Neuronal stem cell (in vitro differentiated cells): ENCODE measurements at regions not wholly inside any gene's neighbourhood (a gene's known extent, or its start where the extent isn't known, plus 50 kb on each side); places are given as distances from the start of the nearest gene placed in this dataset.

Experiments used
- DNase-seq: peaks from one replicate; pipeline ENCODE4 v3.0.0-alpha.2; 2013; ENCODE audit warnings: low spot score
- H2AFZ ChIP-seq: one replicate; pipeline ENCODE4 v1.6.1; 2013; ENCODE audit warnings: mild to moderate bottlenecking, low read length, inconsistent platforms
- H2AK5ac ChIP-seq: 2 replicates; pipeline ENCODE4 v1.6.1; 2013; ENCODE audit warnings: low read depth, mild to moderate bottlenecking, inconsistent platforms, low read length, moderate library complexity, mixed read lengths
- H2BK120ac ChIP-seq: 2 replicates; pipeline ENCODE4 v1.6.1; 2013; ENCODE audit warnings: low read depth, mild to moderate bottlenecking, inconsistent platforms, low read length, moderate library complexity, mixed read lengths
- H2BK12ac ChIP-seq: one replicate; pipeline ENCODE4 v1.6.1; 2013; ENCODE audit warnings: low read length, inconsistent platforms
- H2BK15ac ChIP-seq: 2 replicates; pipeline ENCODE4 v1.6.1; 2013; ENCODE audit warnings: mild to moderate bottlenecking, low read length, inconsistent platforms, mixed read lengths
- H2BK5ac ChIP-seq: one replicate; pipeline ENCODE4 v1.6.1; 2013; ENCODE audit warnings: inconsistent platforms, mild to moderate bottlenecking, low read length, moderate library complexity
- H3K14ac ChIP-seq: one replicate; pipeline ENCODE4 v1.6.1; 2013; ENCODE audit warnings: low read length, inconsistent platforms
- H3K18ac ChIP-seq: 2 replicates; pipeline ENCODE4 v1.6.1; 2013; ENCODE audit warnings: low read length, inconsistent platforms
- H3K23ac ChIP-seq: 2 replicates; pipeline ENCODE4 v1.6.1; 2013; ENCODE audit warnings: low read depth, mild to moderate bottlenecking, mixed read lengths, low read length, inconsistent platforms; ENCODE audit not compliant: poor library complexity
- H3K27ac ChIP-seq: replicated peaks from 3 replicates; pipeline ENCODE4 v1.5.1; 2013; ENCODE audit warnings: low read length, inconsistent platforms
- H3K27me3 ChIP-seq, 3 experiments: 2 replicates each; pipeline ENCODE4 v1.6.1; 2013; ENCODE audit warnings: low read length in 3 of 3, mild to moderate bottlenecking in 2 of 3, inconsistent platforms in 1 of 3, low read depth in 1 of 3, mixed read lengths in 1 of 3, moderate library complexity in 1 of 3; ENCODE audit not compliant: control insufficient read depth in 3 of 3, insufficient read depth in 3 of 3
- H3K36me3 ChIP-seq, 2 donors: replicated peaks in 1 of 2; 2 replicates each; pipeline ENCODE4 v1.6.1; 2013; ENCODE audit warnings: low read length in 2 of 2; ENCODE audit not compliant: control insufficient read depth in 2 of 2, insufficient read depth in 2 of 2
- H3K4ac ChIP-seq: 2 replicates; pipeline ENCODE4 v1.6.1; 2013; ENCODE audit warnings: inconsistent platforms, mild to moderate bottlenecking, low read length, moderate library complexity
- H3K4me1 ChIP-seq, 2 donors: 1 replicate in 1 of 2; 2 replicates in 1 of 2; pipeline ENCODE4 v1.6.1; 2013; ENCODE audit warnings: low read length in 2 of 2, low read depth in 1 of 2; ENCODE audit not compliant: control insufficient read depth in 2 of 2, insufficient read depth in 1 of 2
- H3K4me2 ChIP-seq: one replicate; pipeline ENCODE4 v1.6.1; 2013; ENCODE audit warnings: mild to moderate bottlenecking, low read length, inconsistent platforms; ENCODE audit not compliant: insufficient read depth, poor library complexity, severe bottlenecking
- H3K4me3 ChIP-seq, 2 donors: 2 replicates each; pipeline ENCODE4 v1.5.1; 2013; ENCODE audit warnings: low read length in 2 of 2, mild to moderate bottlenecking in 2 of 2, inconsistent platforms in 1 of 2, moderate library complexity in 1 of 2
- H3K79me1 ChIP-seq: one replicate; pipeline ENCODE4 v1.6.1; 2013; ENCODE audit warnings: low read depth, mild to moderate bottlenecking, inconsistent platforms, low read length, moderate library complexity
- H3K9ac ChIP-seq: one replicate; pipeline ENCODE4 v1.6.1; 2013; ENCODE audit warnings: mild to moderate bottlenecking, low read depth, low read length, inconsistent platforms; ENCODE audit not compliant: poor library complexity
- H3K9me3 ChIP-seq, 2 donors: replicated peaks in 1 of 2; 2 replicates each; pipeline versions ENCODE3 to v1.6.1; 2013; ENCODE audit warnings: low read length in 2 of 2, mild to moderate bottlenecking in 2 of 2, inconsistent platforms in 1 of 2, low read depth in 1 of 2, mixed read lengths in 1 of 2, moderate library complexity in 1 of 2; ENCODE audit not compliant: control insufficient read depth in 2 of 2, insufficient read depth in 1 of 2
- H4K8ac ChIP-seq: one replicate; pipeline ENCODE4 v1.6.1; 2013; ENCODE audit warnings: low read depth, mild to moderate bottlenecking, inconsistent platforms, low read length, moderate library complexity
- H4K91ac ChIP-seq: one replicate; pipeline ENCODE4 v1.6.1; 2013; ENCODE audit warnings: low read length, low read depth, mild to moderate bottlenecking, inconsistent platforms; ENCODE audit not compliant: poor library complexity
- WGBS, 2 donors: extraction: QIAGEN DNeasy Blood & Tissue Kit; methylation state at CpG; one replicate each; pipeline ENCODE4 v1.1.7; 2013; ENCODE audit warnings: missing lambda C conversion rate in 2 of 2, mixed read lengths in 1 of 2; ENCODE audit not compliant: insufficient read length in 2 of 2, insufficient replicate concordance in 1 of 2; ENCODE audit errors: extremely low coverage in 2 of 2; 5-methylcytosine and 5-hydroxymethylcytosine counted together

DNA sequence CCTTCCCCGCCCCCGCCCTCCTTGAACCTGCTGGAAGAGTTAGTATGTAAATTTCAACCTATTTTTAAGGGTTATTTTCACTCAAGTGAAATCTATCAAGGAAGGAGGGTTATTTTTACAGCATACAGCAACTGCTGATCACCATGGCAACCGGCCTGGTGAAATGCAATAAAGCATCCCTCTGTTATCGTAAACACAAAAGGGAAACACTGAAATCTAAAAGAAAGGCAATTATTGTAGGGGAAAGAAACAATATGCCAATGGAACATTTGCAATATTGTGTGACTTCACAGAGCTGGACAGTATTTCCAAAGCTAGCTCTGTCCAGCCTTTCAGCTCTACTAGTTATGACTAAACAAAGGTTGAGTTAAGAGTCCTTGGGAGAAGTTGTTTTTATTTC is 588.3 kb upstream of the PBX1 start:
- Histone ChIP-seq H3K4me3 (no peak overlapping the region), H3K4ac (no peak overlapping the region), H2BK15ac (no peak overlapping the region), H2BK12ac (no peak overlapping the region), H3K4me2 (no peak overlapping the region), H2AK5ac (no peak overlapping the region), H4K8ac (no peak overlapping the region), H3K36me3 (no peaks in the 10 kb centered on the region), H3K27me3 (peaks cover 0 to 2% (median 0%) of the 10 kb centered on the region in 3 experiments), H3K4me1 (no peaks in the 10 kb centered on the region), H3K27ac (no peak overlapping the region), H3K18ac (no peak overlapping the region), H4K91ac (no peak overlapping the region), H2BK120ac (no peak overlapping the region), H3K14ac (no peak overlapping the region), H3K9ac (no peak overlapping the region), H2AFZ (no peak overlapping the region), H2BK5ac (no peak overlapping the region), H3K23ac (no peak overlapping the region), H3K9me3 (no peaks in the 10 kb centered on the region), H3K79me1 (no peaks in the 10 kb centered on the region)
- no peak for DNase-seq
- WGBS, 2 donors, result no CpG with 5 or more reads among the region's 4 CpGs

DNA sequence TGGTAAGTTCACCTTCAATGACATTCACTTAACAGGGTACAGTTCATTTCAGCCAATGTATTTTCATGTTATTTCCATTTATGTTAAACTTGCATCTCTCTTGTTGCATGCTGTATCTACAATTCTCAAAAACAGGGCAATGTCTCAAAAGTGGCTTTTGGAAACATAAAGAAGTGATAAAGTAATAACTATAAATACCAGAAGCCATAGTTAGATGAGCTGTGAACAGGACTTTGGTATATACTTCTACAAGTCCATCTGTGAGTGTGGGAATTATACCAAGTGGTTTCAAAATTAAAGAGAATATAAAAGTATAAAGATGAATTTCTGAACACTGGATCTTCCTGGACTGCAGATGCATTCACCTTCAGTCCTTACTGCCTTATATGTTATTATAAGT is 585.4 kb upstream of the PBX1 start:
- DNase-seq, result no peak
- Histone ChIP-seq H2BK12ac (no peak overlapping the region), H3K79me1 (no peaks in the 10 kb centered on the region), H3K9me3 (no peaks in the 10 kb centered on the region), H3K27me3 (peaks cover 0 to 2% (median 0%) of the 10 kb centered on the region in 3 experiments), H3K27ac (no peak overlapping the region), H3K4ac (no peak overlapping the region), H2AFZ (no peak overlapping the region), H2AK5ac (no peak overlapping the region), H3K18ac (no peak overlapping the region), H3K4me3 (no peak overlapping the region), H2BK15ac (no peak overlapping the region), H4K8ac (no peak overlapping the region), H4K91ac (no peak overlapping the region), H2BK120ac (no peak overlapping the region), H3K4me2 (no peak overlapping the region), H3K4me1 (no peaks in the 10 kb centered on the region), H2BK5ac (no peak overlapping the region), H3K9ac (no peak overlapping the region), H3K14ac (no peak overlapping the region), H3K23ac (no peak overlapping the region), H3K36me3 (no peaks in the 10 kb centered on the region)

DNA sequence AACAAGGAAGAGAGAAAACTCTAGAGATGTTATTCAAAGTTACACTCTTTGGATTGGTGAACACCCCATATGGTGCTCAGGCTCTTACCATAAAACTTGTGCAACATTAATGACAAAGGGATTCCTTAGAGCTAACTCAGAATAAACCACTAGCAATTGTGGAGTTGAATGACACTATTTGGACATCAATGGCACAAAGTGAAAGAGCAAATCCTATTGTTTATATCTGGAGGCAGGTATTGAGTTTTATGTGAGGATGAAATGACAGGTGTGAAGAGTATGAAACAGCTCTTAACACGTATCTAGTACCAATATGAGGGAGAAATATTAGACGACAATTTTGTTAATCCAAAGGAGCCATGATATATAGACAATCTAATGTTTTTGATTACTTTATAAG is 584.9 kb upstream of the PBX1 start:
- H3K4me1 ChIP-seq, result no peaks in the 10 kb centered on the region
- H3K9me3 ChIP-seq, result no peaks in the 10 kb centered on the region
- H2BK120ac ChIP-seq, result no peak overlapping the region
- no peak overlapping the region for H4K8ac ChIP-seq
- H3K4me3 ChIP-seq, result no peak overlapping the region
- no peak overlapping the region for H4K91ac ChIP-seq
- DNase-seq, result no peak
- H3K23ac ChIP-seq, result no peak overlapping the region
- H3K4ac ChIP-seq, result no peak overlapping the region
- H2BK5ac ChIP-seq, result no peak overlapping the region
- no peak overlapping the region for H2AFZ ChIP-seq
- no peak overlapping the region for H3K4me2 ChIP-seq
- H3K27ac ChIP-seq, result no peak overlapping the region
- H3K27me3 ChIP-seq, result peaks cover 0 to 2% (median 0%) of the 10 kb centered on the region in 3 experiments
- no peak overlapping the region for H2BK12ac ChIP-seq
- H2BK15ac ChIP-seq, result no peak overlapping the region
- H3K9ac ChIP-seq, result no peak overlapping the region
- no peak overlapping the region for H3K18ac ChIP-seq
- H3K14ac ChIP-seq, result no peak overlapping the region
- no peak overlapping the region for H2AK5ac ChIP-seq
- H3K36me3 ChIP-seq, result no peaks in the 10 kb centered on the region
- no CpG with 5 or more reads among the region's 2 CpGs for WGBS, 2 donors
- H3K79me1 ChIP-seq, result no peaks in the 10 kb centered on the region

GRCh38 chr1:163980394-163980793 is 578.6 kb upstream of the PBX1 start:
- no CpG with 5 or more reads among the region's 1 CpG for WGBS, 2 donors

More at GRCh38 chr1:163980394-163980793, 578.6 kb upstream of the PBX1 start:
- no peak overlapping the region for H2AFZ ChIP-seq
- H2BK5ac ChIP-seq, result no peak overlapping the region
- no peak overlapping the region for H2AK5ac ChIP-seq
- no peak overlapping the region for H4K91ac ChIP-seq
- no peak overlapping the region for H3K14ac ChIP-seq
- no peak overlapping the region for H3K4me2 ChIP-seq
- H3K23ac ChIP-seq, result no peak overlapping the region
- no peaks in the 10 kb centered on the region for H3K4me1 ChIP-seq
- DNase-seq, result no peak
- H3K79me1 ChIP-seq, result no peaks in the 10 kb centered on the region
- H3K27ac ChIP-seq, result no peak overlapping the region
- no peak overlapping the region for H2BK120ac ChIP-seq
- H2BK15ac ChIP-seq, result no peak overlapping the region
- no peaks in the 10 kb centered on the region for H3K9me3 ChIP-seq
- H3K36me3 ChIP-seq, result no peaks in the 10 kb centered on the region
- H3K4ac ChIP-seq, result no peak overlapping the region
- H4K8ac ChIP-seq, result no peak overlapping the region
- H3K27me3 ChIP-seq, result no peaks in the 10 kb centered on the region
- no peak overlapping the region for H3K9ac ChIP-seq
- no peak overlapping the region for H3K4me3 ChIP-seq
- no peak overlapping the region for H2BK12ac ChIP-seq
- no peak overlapping the region for H3K18ac ChIP-seq
